ENCODE measurements at regions not wholly inside any gene's neighbourhood (a gene's known extent, or its start where the extent isn't known, plus 50 kb on each side); places are given as distances from the start of the nearest gene placed in this dataset.

DNA sequence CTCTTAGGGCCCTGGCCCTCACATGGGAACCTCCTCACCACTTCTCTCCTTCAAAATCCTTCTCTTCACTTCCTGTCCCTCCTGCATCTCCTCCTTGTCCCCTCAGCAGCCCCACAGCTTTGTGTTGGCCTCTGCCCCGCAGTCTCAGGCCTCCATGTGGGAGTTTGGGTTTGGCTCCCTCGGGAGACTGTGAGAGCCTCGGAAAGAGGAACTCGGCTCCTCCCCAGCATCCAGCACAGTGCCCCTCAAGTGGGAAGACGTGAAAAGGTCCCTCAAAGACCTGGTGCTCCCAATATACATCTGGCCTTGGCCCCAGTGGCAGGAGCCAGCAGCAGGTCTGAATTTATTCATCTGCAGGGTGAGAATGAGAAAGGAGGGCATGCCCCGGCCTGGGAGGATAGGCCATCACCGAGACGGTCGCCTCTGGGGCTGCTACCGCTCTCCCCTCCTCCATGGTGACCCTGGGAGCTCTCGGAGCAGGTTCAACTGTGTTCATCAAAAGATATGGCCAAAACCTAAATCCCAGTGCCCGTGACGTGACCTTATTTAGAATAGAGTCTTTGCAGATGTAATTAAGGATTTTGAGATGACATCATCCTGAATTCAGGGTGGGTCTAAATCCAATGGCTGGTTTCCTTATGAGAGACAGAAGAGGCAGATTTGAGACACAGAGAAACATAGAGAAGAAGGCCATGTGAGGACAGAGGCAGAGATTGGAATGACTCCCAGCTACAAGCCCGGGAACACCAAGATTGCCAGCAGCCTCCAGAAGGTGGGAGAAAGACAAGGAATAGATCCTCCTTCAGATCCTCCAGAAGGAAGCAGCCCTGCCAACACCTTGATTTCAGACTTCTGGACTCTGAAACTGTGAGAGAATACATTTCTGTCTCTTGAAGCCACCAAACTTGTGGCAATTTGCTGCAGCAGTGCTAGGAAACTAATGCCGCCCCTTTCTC is 135.1 kb downstream of the MRM1 start:
- no peak overlapping the region for H3K9ac ChIP-seq (ENCODE audit: low read depth in 1 of 2, low read length in 2 of 2)
- H3K4me1 ChIP-seq (ENCODE audit: control insufficient read depth in 2 of 2, insufficient read depth in 2 of 2, low read length in 2 of 2), result no peaks in the 10 kb centered on the region
- H3K9me3 ChIP-seq (ENCODE audit: control insufficient read depth in 2 of 2, low read length in 2 of 2), result no peaks in the 10 kb centered on the region
- no peak overlapping the region for H3K4me3 ChIP-seq (ENCODE audit: low read length in 2 of 2)
- no peaks in the 10 kb centered on the region for H3K36me3 ChIP-seq (ENCODE audit: control insufficient read depth in 2 of 2, insufficient read depth in 2 of 2, low read length in 2 of 2)
- H3K27ac ChIP-seq (ENCODE audit: low read depth in 2 of 2, low read length in 2 of 2), result no peak overlapping the region
- H3K27me3 ChIP-seq (ENCODE audit: control insufficient read depth in 2 of 2, insufficient read depth in 2 of 2, low read length in 2 of 2), result peaks cover 0 to 3% of the 10 kb centered on the region in 2 donors

DNA sequence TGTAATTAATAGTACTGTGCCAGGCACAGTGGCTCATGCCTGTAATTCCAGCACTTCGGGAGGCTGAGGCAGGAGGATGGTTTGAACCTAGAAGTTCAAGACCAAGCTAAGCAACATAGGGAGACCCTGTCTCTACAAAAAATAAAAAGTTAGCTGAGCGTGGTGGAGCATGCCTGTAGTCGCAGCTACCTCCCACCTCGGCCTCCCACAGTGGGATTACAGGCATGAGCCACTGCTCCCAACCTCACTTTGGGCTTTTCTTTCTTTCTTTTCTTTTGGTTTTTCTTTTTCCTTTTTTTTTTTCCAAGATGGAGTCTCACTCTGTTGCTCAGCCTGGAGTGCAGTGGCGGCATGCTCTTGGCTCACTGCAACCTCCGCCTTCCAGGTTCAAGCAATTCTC is 137.8 kb downstream of the MRM1 start:
- no peak overlapping the region for H3K27ac ChIP-seq (ENCODE audit: low read depth in 2 of 2, low read length in 2 of 2)
- no peaks in the 10 kb centered on the region for H3K4me1 ChIP-seq (ENCODE audit: control insufficient read depth in 2 of 2, insufficient read depth in 2 of 2, low read length in 2 of 2)

GRCh38 chr17:36740157-36740556 is 138.8 kb downstream of the MRM1 start:
- H3K36me3 ChIP-seq (ENCODE audit: control insufficient read depth in 2 of 2, insufficient read depth in 2 of 2, low read length in 2 of 2), result no peaks in the 10 kb centered on the region
- H3K4me3 ChIP-seq (ENCODE audit: low read length in 2 of 2), result no peak overlapping the region
- no peaks in the 10 kb centered on the region for H3K9me3 ChIP-seq (ENCODE audit: control insufficient read depth in 2 of 2, low read length in 2 of 2)
- H3K9ac ChIP-seq (ENCODE audit: low read depth in 1 of 2, low read length in 2 of 2), result no peak overlapping the region
- no peaks in the 10 kb centered on the region for H3K4me1 ChIP-seq (ENCODE audit: control insufficient read depth in 2 of 2, insufficient read depth in 2 of 2, low read length in 2 of 2)
- H3K27ac ChIP-seq (ENCODE audit: low read depth in 2 of 2, low read length in 2 of 2), result no peak overlapping the region
- H3K27me3 ChIP-seq (ENCODE audit: control insufficient read depth in 2 of 2, insufficient read depth in 2 of 2, low read length in 2 of 2), result no peaks in the 10 kb centered on the region

More for the DNA sequence above, 137.8 kb downstream of the MRM1 start:
- Histone ChIP-seq H3K4me3 (ENCODE audit: low read length in 2 of 2) (no peak overlapping the region), H3K9ac (ENCODE audit: low read depth in 1 of 2, low read length in 2 of 2) (no peak overlapping the region), H3K9me3 (ENCODE audit: control insufficient read depth in 2 of 2, low read length in 2 of 2) (no peaks in the 10 kb centered on the region), H3K36me3 (ENCODE audit: control insufficient read depth in 2 of 2, insufficient read depth in 2 of 2, low read length in 2 of 2) (no peaks in the 10 kb centered on the region), H3K27me3 (ENCODE audit: control insufficient read depth in 2 of 2, insufficient read depth in 2 of 2, low read length in 2 of 2) (no peaks in the 10 kb centered on the region)

- Histone ChIP-seq H3K27ac (ENCODE audit: low read depth in 2 of 2, low read length in 2 of 2) (no peak overlapping the region), H3K9ac (ENCODE audit: low read depth in 1 of 2, low read length in 2 of 2) (no peak overlapping the region), H3K4me3 (ENCODE audit: low read length in 2 of 2) (no peak overlapping the region), H3K4me1 (ENCODE audit: control insufficient read depth in 2 of 2, insufficient read depth in 2 of 2, low read length in 2 of 2) (no peaks in the 10 kb centered on the region), H3K9me3 (ENCODE audit: control insufficient read depth in 2 of 2, low read length in 2 of 2) (no peaks in the 10 kb centered on the region), H3K36me3 (ENCODE audit: control insufficient read depth in 2 of 2, insufficient read depth in 2 of 2, low read length in 2 of 2) (no peaks in the 10 kb centered on the region), H3K27me3 (ENCODE audit: control insufficient read depth in 2 of 2, insufficient read depth in 2 of 2, low read length in 2 of 2) (no peaks in the 10 kb centered on the region)
Measured at GRCh38 chr17:36741019-36741902, 139.9 kb downstream of the MRM1 start.

GRCh38 chr17:36742267-36743000 is 141.1 kb downstream of the MRM1 start:
- no peak overlapping the region for H3K4me3 ChIP-seq (ENCODE audit: low read length in 2 of 2)
- H3K27me3 ChIP-seq (ENCODE audit: control insufficient read depth in 2 of 2, insufficient read depth in 2 of 2, low read length in 2 of 2), result no peaks in the 10 kb centered on the region
- H3K27ac ChIP-seq (ENCODE audit: low read depth in 2 of 2, low read length in 2 of 2), result no peak overlapping the region
- H3K9ac ChIP-seq (ENCODE audit: low read depth in 1 of 2, low read length in 2 of 2), result no peak overlapping the region
- H3K4me1 ChIP-seq (ENCODE audit: control insufficient read depth in 2 of 2, insufficient read depth in 2 of 2, low read length in 2 of 2), result no peaks in the 10 kb centered on the region
- no peaks in the 10 kb centered on the region for H3K36me3 ChIP-seq (ENCODE audit: control insufficient read depth in 2 of 2, insufficient read depth in 2 of 2, low read length in 2 of 2)
- no peaks in the 10 kb centered on the region for H3K9me3 ChIP-seq (ENCODE audit: control insufficient read depth in 2 of 2, low read length in 2 of 2)

GRCh38 chr17:36743130-36743529 is 141.7 kb downstream of the MRM1 start:
- H3K9me3 ChIP-seq (ENCODE audit: control insufficient read depth in 2 of 2, low read length in 2 of 2), result no peaks in the 10 kb centered on the region
- no peaks in the 10 kb centered on the region for H3K36me3 ChIP-seq (ENCODE audit: control insufficient read depth in 2 of 2, insufficient read depth in 2 of 2, low read length in 2 of 2)
- H3K27me3 ChIP-seq (ENCODE audit: control insufficient read depth in 2 of 2, insufficient read depth in 2 of 2, low read length in 2 of 2), result no peaks in the 10 kb centered on the region
- H3K4me3 ChIP-seq (ENCODE audit: low read length in 2 of 2), result no peak overlapping the region
- H3K27ac ChIP-seq (ENCODE audit: low read depth in 2 of 2, low read length in 2 of 2), result no peak overlapping the region
- H3K4me1 ChIP-seq (ENCODE audit: control insufficient read depth in 2 of 2, insufficient read depth in 2 of 2, low read length in 2 of 2), result no peaks in the 10 kb centered on the region
- H3K9ac ChIP-seq (ENCODE audit: low read depth in 1 of 2, low read length in 2 of 2), result no peak overlapping the region

DNA sequence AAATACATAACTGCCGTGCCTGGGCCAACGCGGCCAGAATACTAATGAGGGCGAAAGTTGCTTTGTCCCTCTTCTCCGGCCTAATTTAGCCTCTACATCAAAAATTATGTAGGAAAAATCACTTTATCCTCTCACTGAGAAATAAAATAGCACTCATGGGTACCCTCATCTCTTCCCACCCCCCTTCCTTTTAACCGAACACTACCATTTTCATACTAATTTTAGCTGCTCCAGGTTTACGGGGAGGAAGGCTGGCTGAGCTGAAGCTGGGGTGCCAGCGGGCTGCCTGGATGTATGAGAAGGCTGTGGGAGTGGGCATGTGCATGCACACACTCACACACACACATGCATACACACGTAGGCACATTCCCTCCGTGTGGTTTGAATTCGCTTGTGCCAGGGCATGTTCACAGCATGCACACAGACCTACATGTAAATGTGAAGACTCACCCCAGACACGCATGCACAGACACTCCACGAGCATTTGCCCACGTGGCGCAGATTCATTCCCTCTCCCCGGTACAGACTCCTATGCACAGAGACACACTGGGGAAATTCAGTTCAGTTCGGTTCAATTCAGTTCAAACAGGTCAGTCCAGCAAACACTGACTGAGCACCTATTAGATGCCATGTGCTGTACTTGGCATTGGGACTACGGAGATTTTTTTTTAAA is 145.1 kb downstream of the MRM1 start:
- no peak overlapping the region for H3K9ac ChIP-seq (ENCODE audit: low read depth in 1 of 2, low read length in 2 of 2)
- H3K9me3 ChIP-seq (ENCODE audit: control insufficient read depth in 2 of 2, low read length in 2 of 2), result no peaks in the 10 kb centered on the region
- no peaks in the 10 kb centered on the region for H3K4me1 ChIP-seq (ENCODE audit: control insufficient read depth in 2 of 2, insufficient read depth in 2 of 2, low read length in 2 of 2)
- H3K27ac ChIP-seq (ENCODE audit: low read depth in 2 of 2, low read length in 2 of 2), result no peak overlapping the region
- H3K27me3 ChIP-seq (ENCODE audit: control insufficient read depth in 2 of 2, insufficient read depth in 2 of 2, low read length in 2 of 2), result no peaks in the 10 kb centered on the region
- H3K36me3 ChIP-seq (ENCODE audit: control insufficient read depth in 2 of 2, insufficient read depth in 2 of 2, low read length in 2 of 2), result no peaks in the 10 kb centered on the region
- H3K4me3 ChIP-seq (ENCODE audit: low read length in 2 of 2), result no peak overlapping the region

- no peak overlapping the region for H3K9ac ChIP-seq (ENCODE audit: low read depth in 1 of 2, low read length in 2 of 2)
- no peak overlapping the region for H3K27ac ChIP-seq (ENCODE audit: low read depth in 2 of 2, low read length in 2 of 2)
- H3K27me3 ChIP-seq (ENCODE audit: control insufficient read depth in 2 of 2, insufficient read depth in 2 of 2, low read length in 2 of 2), result peaks cover 0 to 2% of the 10 kb centered on the region in 2 donors
Measured at GRCh38 chr17:36747861-36748260, 146.5 kb downstream of the MRM1 start.

GRCh38 chr17:36748272-36748671 is 146.9 kb downstream of the MRM1 start:
- H3K27me3 ChIP-seq (ENCODE audit: control insufficient read depth in 2 of 2, insufficient read depth in 2 of 2, low read length in 2 of 2), result peaks cover 0 to 2% of the 10 kb centered on the region in 2 donors
- H3K9me3 ChIP-seq (ENCODE audit: control insufficient read depth in 2 of 2, low read length in 2 of 2), result no peaks in the 10 kb centered on the region
- H3K4me1 ChIP-seq (ENCODE audit: control insufficient read depth in 2 of 2, insufficient read depth in 2 of 2, low read length in 2 of 2), result peaks cover 0 to 4% of the 10 kb centered on the region in 2 donors
- H3K36me3 ChIP-seq (ENCODE audit: control insufficient read depth in 2 of 2, insufficient read depth in 2 of 2, low read length in 2 of 2), result no peaks in the 10 kb centered on the region
- no peak overlapping the region for H3K9ac ChIP-seq (ENCODE audit: low read depth in 1 of 2, low read length in 2 of 2)
- no peak overlapping the region for H3K4me3 ChIP-seq (ENCODE audit: low read length in 2 of 2)
- no peak overlapping the region for H3K27ac ChIP-seq (ENCODE audit: low read depth in 2 of 2, low read length in 2 of 2)

More at GRCh38 chr17:36747861-36748260, 146.5 kb downstream of the MRM1 start:
- H3K4me1 ChIP-seq (ENCODE audit: control insufficient read depth in 2 of 2, insufficient read depth in 2 of 2, low read length in 2 of 2), result peaks cover 0 to 4% of the 10 kb centered on the region in 2 donors
- no peaks in the 10 kb centered on the region for H3K36me3 ChIP-seq (ENCODE audit: control insufficient read depth in 2 of 2, insufficient read depth in 2 of 2, low read length in 2 of 2)
- no peaks in the 10 kb centered on the region for H3K9me3 ChIP-seq (ENCODE audit: control insufficient read depth in 2 of 2, low read length in 2 of 2)
- H3K4me3 ChIP-seq (ENCODE audit: low read length in 2 of 2), result no peak overlapping the region
